HG03139 (cell line): ENCODE measurements at regions not wholly inside any gene's neighbourhood (a gene's known extent, or its start where the extent isn't known, plus 50 kb on each side); places are given as distances from the start of the nearest gene placed in this dataset.
"Not testable (repeated sequence)": the region's sequence is repeated elsewhere in the genome, so short reads cannot be mapped to it uniquely, and the experiment has no call there.

Experiments used
- ATAC-seq: cut with Tn5 transposase; IDR thresholded peaks from one replicate; pipeline ENCODE4 v1.9.1; 2021; ENCODE audit not compliant: unreplicated experiment

DNA sequence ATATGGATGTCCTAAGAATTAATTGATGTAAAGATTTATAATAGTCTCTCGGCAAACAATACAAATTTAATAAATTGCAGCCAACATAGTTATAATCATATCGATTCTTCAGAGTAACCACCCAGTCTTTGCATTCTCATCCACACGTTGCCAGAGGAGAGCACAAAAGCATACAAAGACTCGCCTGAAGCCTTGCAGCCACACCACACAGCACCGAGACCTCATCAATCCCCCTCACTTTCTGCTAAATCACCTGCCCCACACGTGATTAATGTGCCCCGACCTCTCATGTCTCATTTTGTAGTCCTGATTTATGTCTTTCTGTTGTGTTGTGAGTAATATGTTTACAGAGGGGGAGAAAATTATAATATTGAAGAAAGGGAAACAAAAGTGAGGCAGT lies 510.4 kb downstream of the TRIML1 start:
- no peak for ATAC-seq

DNA sequence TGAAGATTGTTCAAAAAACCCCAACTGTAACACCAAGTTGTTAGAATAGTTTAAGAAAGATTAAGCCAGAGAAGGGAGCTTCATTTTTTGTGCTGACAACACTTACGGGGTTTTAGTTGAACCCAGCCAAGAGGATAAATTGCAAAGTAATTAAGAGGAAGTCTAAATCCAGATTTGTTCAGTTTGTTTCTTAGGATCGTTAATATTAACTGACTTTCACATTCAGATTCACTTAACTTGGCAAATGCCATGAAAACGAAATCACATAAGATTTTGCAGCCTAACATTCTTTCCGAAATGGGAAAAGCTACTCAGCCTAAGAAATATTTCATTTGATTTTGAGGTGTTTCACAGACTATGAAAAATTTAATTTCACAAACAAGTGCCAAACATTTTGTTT lies 511.3 kb downstream of the TRIML1 start:
- no peak for ATAC-seq

DNA sequence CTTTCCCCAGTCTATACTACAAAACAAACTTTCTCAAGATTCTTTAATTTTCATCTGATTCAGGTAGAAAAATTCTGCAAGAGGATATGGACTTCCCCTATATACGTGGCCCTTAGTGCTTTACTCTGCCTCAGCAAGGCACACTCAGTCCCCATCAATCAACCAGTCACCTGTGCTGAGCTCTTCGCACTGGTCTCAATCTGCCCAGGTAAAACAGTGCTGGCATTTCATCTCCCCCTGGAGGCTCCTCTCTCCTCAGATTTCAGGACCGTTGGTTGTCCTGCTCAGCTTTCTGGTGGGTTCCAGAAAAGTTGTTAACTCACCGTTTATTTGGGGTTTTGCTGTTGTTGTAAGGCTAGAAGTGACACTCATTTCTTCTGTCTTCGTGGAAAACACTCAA lies 518.1 kb downstream of the TRIML1 start:
- ATAC-seq: no peak

DNA sequence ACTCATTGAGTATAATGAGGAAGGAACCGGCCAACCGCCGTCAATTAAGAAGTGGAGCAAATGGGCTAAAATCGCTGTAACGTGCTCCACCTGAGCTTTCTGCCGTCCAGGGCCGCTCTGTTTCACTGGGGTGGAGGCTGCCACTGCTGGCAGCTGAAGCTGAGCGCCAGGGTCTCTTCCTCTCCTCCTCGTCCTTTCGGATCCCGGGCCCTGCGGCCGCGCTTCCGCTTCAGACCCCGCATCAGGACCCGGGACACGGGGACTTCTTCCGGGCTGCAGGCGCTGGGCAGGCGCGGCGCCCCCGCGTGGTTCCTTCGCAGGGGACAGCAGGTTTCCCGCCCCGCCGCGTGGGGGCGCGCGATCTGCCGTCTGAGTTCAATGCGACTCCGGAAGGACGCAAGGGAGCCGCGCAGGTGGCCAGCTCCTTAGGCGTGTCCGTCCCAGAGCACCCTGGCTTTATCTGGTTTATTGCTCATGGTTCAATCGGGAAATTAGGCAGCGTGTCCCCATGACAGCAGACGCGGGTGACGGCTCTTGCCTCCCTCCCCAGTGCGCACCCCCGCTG lies 519.8 kb downstream of the TRIML1 start:
- ATAC-seq: no peak

DNA sequence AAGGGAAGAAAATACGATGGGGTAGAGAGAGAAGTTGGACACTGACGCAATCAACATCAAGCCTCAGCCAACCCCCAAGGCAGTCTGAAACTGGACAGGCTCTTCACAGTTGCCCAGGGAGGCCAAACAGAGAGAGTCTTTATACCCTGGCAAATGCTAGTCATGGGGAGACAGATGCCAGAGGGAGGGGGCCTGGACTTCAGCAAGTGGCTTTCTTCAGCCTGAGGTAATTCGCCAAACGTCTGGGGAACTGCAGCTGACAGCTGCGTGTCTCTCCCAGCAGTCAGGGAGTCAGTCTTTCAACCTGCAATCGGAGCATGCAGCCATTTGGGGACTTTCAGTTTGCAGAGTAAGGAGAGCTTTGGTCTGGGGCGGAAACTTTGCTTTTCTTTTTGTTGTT lies 521.6 kb downstream of the TRIML1 start:
- no peak for ATAC-seq

DNA sequence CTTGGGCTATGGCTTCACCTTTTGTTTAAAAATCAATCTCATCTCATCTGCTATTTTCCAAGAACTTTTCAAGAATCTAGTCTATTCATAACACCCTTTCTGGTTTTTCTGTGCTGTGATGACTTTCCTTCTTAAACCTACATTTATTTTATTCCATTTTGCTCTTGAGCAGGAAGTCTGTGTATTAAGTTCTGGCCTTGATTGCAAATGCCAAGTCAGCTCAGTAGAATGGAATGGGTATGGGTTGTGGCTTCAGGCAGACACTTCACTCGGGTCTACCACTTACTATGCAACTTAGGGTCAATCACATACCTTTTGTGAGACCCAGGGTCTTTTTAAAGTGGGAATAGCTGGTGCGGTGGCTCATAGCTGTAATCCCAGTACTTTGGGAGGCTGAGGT lies 522.3 kb downstream of the TRIML1 start:
- ATAC-seq: no peak

DNA sequence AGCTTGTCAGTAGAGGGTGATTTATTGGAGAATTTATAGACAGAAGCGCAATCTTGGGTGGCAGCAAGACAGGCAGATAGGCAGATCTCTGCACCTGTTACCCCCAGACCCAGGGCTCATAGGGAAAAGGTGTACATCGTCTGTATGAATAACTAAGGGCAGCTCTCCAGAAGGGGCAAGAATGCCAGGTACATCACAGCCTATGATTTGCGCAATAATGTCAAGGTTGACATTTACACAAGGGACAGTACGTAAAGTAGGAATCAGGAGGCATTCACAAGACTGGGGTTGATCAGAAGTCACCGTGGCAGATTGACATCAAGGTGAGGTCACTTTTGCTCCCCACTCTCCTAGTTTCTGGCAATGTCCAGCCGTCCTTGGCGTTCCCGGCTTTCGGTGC lies 524.1 kb downstream of the TRIML1 start:
- ATAC-seq: no peak

DNA sequence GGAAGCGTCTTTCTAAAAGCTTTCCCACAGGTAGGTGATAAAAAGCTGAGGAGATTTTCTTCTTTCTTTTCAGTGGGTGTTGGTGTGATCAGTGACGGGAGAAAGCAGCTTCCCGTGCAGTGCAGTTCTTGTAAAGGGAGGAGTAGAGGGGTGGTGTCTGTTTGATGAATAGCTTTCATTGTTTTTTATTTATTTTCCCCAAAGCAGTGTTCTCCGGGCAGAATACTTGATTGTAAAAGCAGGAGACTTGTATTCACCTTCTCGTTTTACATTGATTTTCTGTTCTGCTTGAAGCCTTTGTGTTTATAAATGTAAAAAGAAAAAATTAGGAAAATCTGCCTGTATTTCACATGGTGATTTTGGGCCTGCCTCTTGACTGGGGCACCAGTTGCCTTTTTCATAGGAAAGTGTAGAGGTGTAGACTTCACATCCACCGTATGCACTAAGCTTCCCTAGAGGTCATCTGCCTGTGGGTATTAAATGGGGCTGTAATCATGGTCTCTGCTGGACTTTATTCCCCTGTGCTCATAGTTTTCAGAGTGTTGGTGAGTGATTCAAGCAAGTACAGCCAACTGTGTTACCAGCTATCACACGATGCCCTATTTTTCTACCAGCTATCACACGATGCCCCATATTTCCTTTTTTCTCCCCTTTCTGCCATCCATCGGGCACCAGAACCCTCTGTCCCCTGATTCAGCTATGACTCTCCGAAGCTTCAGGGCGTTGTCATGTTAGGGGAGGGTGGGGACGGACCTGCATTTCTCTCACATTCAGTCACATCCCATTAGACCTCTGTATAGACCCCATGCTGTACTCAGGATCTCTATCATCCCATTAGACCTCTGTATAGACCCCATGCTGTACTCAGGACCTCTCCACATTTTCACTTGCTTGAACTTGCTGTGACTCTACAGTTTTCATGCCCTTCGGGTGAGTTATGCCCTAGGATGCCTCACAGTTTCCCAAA lies 526.5 kb downstream of the TRIML1 start:
- ATAC-seq: no peak

DNA sequence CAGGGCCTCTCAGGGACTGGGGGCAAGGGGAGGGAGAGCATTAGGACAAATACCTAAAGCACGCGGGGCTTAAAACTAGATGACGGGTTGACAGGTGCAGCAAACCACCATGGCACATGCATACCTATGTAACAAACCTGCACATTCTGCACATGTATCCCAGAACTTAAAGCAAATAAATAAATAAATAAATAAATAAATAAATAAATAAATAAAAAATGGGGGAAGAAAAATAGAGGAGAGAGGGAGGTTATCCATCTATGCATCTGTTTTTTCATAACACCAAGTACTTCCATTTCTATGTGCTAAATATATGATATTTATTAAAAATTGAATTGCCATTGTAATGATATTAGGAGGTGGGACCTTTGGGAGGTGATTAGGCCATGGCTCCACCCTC lies 539.5 kb downstream of the TRIML1 start:
- ATAC-seq: not testable (repeated sequence)

DNA sequence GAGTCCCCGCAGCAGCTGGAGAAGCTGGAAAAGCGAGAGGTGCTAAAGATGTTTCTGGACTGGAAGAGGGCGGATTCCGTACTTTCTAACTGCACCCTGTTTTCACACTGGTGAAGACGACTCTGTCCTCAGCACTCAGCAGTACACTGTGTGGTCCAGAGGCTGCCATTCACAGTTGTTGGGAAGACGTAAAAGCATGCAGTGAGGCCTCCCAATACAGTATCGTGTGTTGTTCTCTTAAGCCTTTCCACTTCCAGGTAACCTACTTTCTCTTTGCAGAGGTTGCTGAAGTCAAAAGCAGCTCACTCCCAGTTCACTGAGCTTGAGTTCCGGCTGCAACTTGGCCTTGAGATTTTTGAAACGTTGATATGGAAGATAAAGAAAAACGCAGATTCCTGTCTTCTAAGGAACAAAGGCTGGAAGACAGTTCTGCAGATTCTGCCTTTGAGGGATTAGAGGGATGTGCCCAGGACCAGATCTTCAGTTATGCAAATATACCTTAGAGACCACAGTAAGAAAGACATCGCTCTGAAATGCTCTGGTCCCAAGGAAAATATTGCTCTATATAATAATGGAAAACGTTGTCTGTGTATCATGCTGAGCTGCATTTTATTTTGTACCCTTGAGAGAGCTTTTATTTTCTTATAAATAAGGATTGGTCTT lies 540.9 kb downstream of the TRIML1 start:
- ATAC-seq: no peak

DNA sequence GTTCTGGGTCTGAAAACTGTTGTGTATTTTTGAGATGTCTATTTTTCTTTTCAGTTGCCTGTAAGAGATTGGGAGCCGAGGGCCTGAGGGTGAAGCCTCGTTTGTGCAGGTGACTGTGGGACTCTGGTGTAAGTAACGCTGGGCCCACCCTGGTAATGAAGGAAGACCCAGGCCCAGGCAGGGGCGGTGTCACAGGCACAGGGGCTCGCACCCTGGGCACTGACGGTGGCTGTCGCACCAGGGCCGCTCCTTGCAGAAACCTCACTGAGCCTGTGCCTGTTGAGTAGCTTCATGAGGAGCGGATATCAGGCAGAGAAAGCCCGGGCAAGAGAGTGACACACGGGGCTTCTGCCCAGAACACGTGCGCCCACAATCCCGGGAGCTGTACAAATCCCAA lies 541.4 kb downstream of the TRIML1 start:
- no peak for ATAC-seq

DNA sequence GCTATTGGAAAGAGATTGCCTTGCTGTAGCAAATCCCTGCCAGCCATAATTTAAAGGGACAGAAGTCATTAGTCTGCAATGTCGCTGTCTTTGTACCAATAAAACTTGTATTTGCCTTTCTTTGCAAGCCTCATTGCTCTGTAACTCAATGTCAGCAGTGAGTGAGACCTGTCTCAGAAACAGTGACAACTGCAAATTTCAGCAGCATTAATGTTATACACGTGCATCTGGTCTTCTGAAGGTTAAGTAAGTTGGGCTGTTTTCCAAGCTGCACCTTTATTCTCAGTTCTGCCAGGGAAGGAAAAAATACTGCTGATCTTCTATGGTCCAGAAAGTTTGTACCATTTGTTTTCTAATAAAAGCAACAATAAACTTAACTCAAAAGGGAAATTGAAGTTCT lies 543.1 kb downstream of the TRIML1 start:
- ATAC-seq: no peak

DNA sequence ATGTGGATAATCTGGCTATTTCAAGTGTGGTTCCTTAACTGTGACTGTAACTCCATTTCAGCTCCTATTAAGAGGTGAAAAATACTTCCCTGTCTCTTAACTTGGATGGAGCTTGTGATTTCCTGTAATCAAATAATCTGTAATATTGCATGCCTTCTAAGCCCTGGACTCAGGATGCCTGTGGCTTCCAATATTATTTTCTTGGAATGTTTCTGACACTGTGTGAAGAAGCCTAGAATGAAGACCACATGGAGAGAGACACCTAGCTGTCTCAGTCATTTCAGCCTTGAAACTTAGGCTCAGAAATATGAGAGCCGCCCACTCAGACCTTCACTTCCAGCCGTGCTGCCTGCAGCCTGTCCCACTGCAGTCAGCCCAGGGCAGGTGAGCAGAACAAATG lies 544.3 kb downstream of the TRIML1 start:
- no peak for ATAC-seq

DNA sequence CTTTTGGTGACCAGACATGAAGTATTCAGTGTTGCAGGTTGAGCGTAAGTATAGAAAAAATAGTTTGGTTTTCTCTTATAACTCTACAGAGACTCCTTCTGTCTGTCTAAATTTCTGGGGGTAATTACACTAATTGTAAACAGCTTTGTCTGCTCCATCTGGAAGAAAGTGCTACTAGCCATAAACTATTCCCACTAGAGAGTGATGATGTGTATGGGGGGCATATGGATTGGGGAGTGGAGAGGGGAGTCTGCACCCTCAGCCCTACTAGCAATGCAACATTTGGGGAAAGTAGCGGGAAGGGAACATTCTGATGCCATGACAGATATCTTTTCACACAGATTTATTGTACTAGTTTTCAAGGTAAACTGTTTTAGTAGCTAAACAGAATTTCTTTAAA lies 549.7 kb downstream of the TRIML1 start:
- no peak for ATAC-seq

DNA sequence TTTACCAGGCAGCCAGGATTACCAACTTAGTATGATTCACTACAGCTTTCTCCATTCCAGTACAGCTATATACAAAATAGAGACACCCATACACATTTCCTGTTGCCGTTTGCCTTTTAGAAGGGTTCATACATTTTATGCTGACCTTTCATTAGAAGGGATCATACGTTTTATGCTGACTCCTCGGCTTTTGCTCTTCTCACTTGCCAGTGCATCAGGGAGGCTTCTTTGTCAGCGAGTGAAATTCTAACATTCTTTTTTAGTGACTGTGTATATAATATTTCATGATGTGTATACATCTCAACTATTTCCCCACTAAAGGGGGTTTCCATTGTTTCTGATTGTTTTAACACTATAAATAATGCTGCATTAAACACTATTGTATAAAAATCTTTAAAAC lies 552.6 kb downstream of the TRIML1 start:
- no peak for ATAC-seq

DNA sequence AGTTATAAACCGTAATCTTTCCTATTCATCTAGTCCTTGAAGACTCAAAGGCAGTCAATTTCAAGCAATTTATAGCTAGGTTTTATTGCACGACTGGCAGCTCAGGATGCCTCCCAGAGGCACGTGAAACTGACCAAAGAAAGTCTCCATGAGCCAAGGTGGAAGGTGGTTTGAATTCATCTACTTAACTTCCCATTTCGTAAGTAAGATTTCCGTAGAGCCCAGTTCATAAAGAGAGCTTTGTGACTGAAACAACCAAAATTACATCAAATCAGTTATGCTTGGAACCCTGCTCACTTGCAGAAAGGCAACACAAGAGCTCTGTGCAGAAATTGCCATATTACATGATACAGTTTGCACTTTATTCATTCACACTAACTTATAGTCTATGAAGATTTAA lies 556.0 kb downstream of the TRIML1 start:
- ATAC-seq: no peak

DNA sequence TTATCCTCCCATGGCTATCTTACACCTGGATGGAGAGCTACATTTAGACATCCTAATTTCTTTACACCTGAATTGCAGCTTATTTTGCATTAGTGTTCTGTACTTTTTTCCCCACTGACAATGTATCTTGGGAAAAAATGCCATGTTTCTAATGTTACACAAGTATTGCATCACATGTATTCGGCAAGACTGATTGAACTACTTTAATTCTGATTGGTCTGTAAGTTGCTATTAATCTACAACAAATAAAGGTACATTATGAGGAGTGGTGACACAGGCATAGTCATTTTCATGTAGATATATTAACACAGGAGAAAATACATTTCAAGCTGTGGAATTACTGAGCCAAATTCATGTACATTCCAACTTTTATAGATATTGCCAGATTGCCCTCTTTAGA lies 558.0 kb downstream of the TRIML1 start:
- no peak for ATAC-seq

DNA sequence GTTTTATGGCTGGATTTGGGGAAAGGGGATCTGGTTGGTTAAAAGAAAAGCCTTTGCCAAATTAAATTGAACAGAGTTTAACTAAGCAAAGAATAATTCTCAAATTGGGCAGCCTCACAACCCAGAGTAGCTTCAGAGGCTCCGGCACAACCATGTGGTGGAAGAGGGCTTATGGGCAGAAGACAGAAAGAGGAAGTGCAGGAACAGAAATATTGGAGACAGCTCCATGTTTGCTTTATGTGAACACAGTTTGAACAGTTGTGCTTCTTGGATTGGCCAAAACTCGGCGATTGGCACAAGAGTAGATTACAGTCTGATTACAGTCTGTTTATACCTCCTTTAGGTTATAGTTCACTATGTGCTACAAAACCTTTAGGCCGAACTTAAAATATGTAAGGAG lies 562.7 kb downstream of the TRIML1 start:
- ATAC-seq: no peak

DNA sequence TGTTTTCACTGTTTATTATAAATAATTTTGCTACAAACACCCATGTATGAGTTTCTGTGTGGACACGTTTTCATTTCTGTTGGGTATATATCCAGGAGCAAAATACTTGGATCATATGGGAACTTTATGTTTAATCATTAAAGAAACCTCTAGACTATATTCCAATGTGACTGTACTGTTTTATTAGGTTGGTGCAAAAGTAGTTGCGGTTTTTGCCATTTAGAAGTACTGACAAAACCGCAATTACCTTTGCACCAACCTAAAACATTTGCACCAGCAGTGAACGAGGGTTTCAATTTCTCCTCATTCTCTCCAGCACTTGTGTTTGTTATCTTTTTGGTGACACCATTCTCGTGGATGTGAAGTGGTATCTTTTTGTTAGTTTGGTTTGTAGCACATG lies 565.0 kb downstream of the TRIML1 start:
- ATAC-seq: no peak

DNA sequence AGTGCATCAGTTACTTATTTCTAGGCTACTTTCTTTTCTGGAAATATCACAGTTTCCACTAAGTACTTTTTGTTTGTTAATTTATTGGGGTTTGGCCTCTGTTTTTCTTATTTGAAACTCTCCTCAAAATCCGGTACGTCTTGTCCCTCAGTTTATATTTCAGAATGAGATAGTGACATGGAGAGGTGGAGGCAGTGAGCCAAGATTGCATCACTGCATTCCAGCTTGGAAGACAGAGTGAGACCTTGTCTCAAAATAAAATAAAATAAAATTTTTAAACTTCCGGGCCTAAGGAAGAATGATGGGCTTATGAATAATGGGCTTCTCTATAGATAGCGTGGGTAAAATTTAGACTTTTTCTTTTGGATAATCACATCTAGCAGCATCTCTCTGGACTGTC lies 567.8 kb downstream of the TRIML1 start:
- ATAC-seq: no peak

DNA sequence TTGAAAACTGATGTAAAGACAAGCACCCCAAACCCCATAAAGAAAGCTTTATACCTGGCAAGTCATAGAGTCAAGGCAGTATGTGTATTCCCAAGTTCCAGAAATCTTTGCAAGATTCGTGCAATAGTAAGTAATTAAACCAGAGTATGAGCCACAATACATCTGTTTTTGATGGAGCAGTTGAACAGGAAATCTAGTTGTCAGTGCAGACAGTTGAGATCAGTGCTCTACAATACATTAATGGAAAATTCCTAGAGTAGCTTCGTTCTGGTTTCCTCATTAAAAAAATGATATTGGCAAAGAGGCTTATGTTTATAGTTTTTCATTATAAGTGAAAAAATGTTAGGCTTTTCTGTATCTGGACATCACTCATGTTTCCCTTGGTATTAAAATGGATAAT lies 575.3 kb downstream of the TRIML1 start:
- no peak for ATAC-seq

DNA sequence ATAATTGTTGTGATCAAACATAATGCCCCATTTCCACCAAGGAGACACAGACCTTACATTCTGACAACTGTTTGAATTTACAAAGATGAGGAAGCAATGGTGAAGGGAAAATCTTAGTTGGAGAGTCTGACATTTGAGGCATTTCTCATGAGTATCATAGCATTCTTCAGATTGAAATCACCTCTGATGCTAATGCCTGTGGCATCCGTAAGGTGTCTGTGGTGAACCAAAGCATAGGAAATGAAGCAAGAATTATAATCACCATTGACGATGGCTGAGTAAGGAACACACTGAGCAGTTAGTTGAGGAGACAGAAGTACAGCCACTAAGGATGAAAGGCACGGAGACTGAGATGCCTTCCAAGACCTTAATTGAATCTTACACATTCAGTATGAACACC lies 575.7 kb downstream of the TRIML1 start:
- ATAC-seq: no peak
